Adipose tissue (tissue), 3 donors: ENCODE measurements at regions not wholly inside any gene's neighbourhood (a gene's known extent, or its start where the extent isn't known, plus 50 kb on each side); places are given as distances from the start of the nearest gene placed in this dataset.

Experiments used
- H3K27ac ChIP-seq: one replicate; pipeline ENCODE4 v1.5.1; 2013; ENCODE audit warnings: low read depth, low read length
- WGBS, 3 donors: extraction: QIAGEN DNeasy Blood & Tissue Kit; methylation state at CpG; one replicate each; pipeline ENCODE4 v1.1.7; 2013; 5-methylcytosine and 5-hydroxymethylcytosine counted together
- donor health status: healthy with polysubstance abuse.
- donor health status: Bipolar disorder and iron deficiency.
- donor health status: healthy.

- H3K27ac ChIP-seq, result no peak overlapping the region
- 58 to 83% (median 68%) methylated on average over 3 of the region's 3 CpGs for WGBS, 3 donors
Measured at GRCh38 chr1:55338448-55338820, 123.3 kb upstream of the USP24 start.

DNA sequence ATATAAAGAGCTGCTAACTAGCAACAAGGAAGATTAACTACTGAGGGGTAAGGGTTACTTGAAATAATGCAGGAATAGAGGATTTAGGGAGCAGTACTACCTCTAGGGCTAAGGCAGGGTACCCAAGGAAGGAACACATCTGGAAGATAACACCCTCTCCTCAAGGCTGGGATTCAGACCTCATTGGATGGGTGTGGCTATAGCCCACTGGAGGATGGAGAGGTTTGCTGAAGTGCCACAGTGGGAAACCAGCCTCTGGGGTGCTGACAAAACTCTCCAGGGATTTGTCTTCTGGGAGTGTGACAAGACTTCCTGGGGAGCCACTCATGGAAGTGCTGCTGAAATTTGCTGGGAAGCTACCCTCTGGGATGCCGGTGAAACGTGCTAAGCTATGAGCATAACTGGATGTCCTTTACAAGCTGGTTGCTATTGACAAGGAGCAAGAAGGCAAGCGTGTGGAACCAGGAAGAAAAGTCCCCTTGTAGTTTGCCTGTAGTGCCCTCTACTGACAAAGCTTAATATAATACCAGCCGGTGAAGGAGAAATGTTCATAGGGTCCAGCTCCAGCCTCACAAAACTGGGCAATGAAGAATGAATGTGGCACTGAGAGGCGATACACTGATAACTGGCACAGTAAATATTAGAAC, 122.8 kb upstream of the USP24 start:
- WGBS, 3 donors, result 43 to 63% (median 54%) methylated on average over 5 of the region's 5 CpGs

GRCh38 chr1:55334797-55335196, 119.6 kb upstream of the USP24 start:
- H3K27ac ChIP-seq, result no peak overlapping the region
- 93 to 97% (median 95%) methylated on average over 6 of the region's 6 CpGs for WGBS, 3 donors

More for the DNA sequence above, 122.8 kb upstream of the USP24 start:
- no peak overlapping the region for H3K27ac ChIP-seq

- H3K27ac ChIP-seq, result no peak overlapping the region
- 41 to 69% (median 60%) methylated on average over 3 of the region's 3 CpGs for WGBS, 3 donors
Measured at GRCh38 chr1:55334160-55334559, 119.0 kb upstream of the USP24 start.

- WGBS, 3 donors, result 69 to 74% (median 70%) methylated on average over 5 of the region's 5 CpGs
- H3K27ac ChIP-seq, result no peak overlapping the region
Measured at GRCh38 chr1:55333461-55333860, 118.3 kb upstream of the USP24 start.

DNA sequence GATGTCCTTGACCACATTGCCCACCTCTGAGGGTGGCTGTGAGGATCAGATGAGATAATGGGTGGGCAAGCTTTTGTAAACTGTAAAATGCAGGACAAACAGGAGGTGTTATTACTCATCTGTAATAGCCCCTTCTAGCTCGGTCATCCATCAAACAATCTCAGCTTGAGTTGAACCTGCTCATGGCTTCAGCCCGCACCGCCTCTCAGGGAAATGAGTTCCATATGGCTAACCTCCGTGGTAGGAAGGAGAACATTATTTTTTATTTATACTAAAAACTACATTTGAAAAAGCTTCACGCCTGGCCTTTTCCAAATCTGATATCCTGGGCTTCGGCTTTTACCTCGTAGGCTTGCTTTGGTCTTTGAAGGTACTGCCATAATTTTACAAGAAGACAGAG, 116.2 kb upstream of the USP24 start:
- H3K27ac ChIP-seq, result no peak overlapping the region
- 88 to 91% (median 90%) methylated on average over 7 of the region's 7 CpGs for WGBS, 3 donors

- no peak overlapping the region for H3K27ac ChIP-seq
- 60 to 90% (median 80%) methylated on average over 4 of the region's 4 CpGs for WGBS, 3 donors
Measured at GRCh38 chr1:55329808-55330432, 114.8 kb upstream of the USP24 start.

- no peak overlapping the region for H3K27ac ChIP-seq
- WGBS, 3 donors, result 55 to 67% (median 56%) methylated on average over 5 of the region's 5 CpGs
Measured at GRCh38 chr1:55329091-55329490, 113.9 kb upstream of the USP24 start.

DNA sequence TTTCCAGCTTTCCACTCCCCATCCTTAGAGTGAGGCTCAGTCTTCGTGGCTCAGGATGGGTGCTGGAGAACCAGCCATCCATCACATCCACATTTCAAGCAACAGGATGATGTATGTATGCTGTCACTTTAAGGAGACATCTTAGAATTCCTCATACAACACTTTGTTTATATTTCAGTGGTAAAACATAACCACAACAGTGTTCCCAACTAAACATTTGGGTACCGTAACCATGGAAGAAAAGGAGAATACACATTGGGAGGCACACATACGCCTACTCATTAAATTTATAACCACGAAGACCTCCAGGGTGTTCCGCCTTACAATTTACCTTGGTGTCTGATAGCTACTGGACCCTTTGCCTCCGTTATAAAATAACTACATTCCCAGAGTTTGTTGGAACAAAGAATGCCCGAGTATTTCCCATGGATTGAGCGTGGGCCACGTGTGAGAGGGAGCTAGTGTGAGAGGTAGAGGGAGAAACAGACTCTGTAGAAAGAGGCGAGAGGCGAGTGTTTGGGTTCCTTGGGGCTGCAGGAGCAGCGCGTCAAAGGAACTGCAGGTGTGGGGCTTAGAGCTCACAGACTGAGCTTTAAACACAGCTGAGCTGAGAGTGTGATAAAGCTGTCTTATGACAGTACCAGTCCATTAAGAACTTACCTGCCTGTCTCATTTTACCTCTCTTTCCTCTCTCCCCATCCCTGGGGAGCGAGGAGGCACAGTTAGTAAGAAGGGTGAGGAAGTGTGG, 111.5 kb upstream of the USP24 start:
- WGBS, 3 donors, result 60 to 87% (median 87%) methylated on average over 14 of the region's 14 CpGs
- H3K27ac ChIP-seq, result no peak overlapping the region

GRCh38 chr1:55323760-55324159, 108.6 kb upstream of the USP24 start:
- no peak overlapping the region for H3K27ac ChIP-seq
- 65 to 92% (median 91%) methylated on average over 6 of the region's 6 CpGs for WGBS, 3 donors

- H3K27ac ChIP-seq, result no peak overlapping the region
- WGBS, 3 donors, result 78 to 93% (median 86%) methylated on average over 1 of the region's 1 CpG
Measured at GRCh38 chr1:55322842-55323241, 107.7 kb upstream of the USP24 start.

- H3K27ac ChIP-seq, result no peak overlapping the region
- 61 to 70% (median 66%) methylated on average over 2 of the region's 2 CpGs for WGBS, 3 donors
Measured at GRCh38 chr1:55321942-55322341, 106.8 kb upstream of the USP24 start.

DNA sequence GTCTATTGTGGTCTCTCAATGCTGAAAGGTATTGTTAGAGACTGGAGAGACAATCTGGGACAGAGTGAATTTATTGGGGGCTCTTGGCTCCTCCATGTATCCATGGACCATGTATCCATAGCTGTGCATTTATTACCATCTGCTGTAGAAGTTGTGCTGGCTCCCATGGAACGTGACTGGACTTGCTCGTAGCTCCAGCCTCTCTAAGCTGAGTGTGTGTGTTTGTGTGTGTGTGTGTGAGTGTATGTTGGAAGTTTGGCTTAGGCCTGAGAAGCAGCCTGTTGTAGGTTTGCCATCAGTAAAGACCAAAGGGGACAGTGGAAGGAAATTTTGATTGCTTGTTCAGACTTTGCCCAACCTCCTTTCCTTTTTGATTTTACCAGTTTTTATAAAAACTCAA, 105.7 kb upstream of the USP24 start:
- 76 to 94% (median 93%) methylated on average over 2 of the region's 2 CpGs for WGBS, 3 donors
- H3K27ac ChIP-seq, result no peak overlapping the region

DNA sequence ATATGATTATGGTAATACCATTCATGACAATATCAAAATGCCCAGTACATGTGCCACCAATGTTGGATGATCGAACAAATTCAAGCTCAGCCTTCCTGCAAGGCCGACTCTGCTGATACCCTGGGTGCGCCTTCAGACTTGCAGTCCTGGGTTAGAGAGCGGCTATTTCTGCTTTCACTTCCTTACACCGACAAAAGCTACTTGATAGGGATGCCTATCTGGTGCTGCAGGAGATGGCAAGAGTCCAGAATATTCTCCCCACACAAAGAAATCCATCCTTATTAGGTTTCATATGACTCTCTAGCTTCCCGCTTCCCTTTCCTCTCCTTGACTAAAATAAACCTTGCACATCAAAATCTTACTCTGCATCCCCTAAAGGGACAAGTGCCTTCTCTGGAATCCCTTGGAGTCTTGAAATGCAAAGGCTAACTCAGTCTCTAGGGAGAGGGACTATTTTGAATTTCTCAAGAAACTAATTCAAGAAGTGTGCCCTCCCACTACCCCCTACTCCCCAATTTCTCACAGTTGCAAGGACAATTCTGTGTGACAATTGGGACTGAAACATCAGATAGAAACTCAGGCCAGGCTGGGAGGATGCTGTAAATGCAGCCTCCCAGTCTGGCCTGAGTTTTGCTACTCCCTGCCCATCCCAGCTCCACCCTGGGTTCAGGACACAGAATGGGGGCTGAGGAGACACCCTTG, 103.1 kb upstream of the USP24 start:
- 57 to 77% (median 65%) methylated on average over 6 of the region's 6 CpGs for WGBS, 3 donors
- no peak overlapping the region for H3K27ac ChIP-seq

DNA sequence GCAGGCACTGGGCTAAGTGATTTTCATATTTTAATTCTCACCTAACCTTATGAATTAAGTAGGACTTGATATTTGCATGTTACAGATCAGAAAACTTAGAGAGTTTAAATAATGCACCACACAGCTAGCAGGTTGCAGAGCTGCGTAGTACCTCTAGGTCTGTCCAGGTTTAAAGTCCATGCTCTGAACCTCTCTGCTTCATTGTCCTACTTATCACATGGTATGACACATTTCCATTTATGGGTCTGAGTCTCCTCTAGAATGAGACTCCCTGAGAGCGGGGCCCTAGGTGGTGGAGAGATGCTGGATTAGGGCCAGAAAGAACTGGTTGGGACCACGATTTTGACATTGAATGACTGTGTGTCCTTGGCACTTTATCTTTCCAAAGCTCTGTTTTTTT, 102.5 kb upstream of the USP24 start:
- 64 to 74% (median 68%) methylated on average over 3 of the region's 3 CpGs for WGBS, 3 donors
- H3K27ac ChIP-seq, result no peak overlapping the region

DNA sequence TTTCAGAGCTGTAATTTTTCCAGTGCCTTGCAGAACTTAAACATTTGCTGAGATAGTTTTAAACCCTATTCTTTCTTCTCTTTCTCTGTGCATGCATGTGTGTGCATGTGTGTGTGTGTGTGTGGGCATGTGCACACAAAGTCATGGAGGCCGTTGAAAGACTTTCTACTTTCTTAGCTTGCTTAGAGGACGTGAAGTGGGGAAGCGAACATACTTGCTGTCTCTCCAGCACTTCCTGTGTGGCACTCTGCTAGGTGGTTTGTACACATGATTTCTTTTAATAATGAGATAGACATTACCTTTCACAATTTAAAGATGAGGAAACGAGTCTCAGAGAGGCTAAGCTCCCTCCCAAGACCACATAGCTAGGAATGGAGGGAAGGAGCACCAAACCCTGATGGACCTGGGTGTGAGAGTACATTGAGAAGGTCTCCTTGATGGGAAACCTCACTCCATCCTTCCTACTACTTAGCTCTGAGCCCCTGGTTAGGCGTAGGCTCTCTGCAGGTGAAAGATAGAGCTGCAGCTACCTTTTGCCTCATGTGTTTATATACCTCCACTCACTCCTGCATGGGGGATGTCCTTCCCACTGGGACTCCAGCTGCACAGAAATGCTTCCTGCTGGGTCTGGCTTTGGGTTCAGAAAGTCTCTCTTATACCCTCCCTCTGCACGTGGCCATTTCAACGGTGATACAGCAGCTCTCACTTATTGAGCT, 101.9 kb upstream of the USP24 start:
- H3K27ac ChIP-seq, result no peak overlapping the region
- WGBS, 3 donors, result 68 to 85% (median 72%) methylated on average over 7 of the region's 7 CpGs

- H3K27ac ChIP-seq, result no peak overlapping the region
- 52 to 61% (median 52%) methylated on average over 4 of the region's 4 CpGs for WGBS, 3 donors
Measured at GRCh38 chr1:55316502-55316901, 101.3 kb upstream of the USP24 start.

DNA sequence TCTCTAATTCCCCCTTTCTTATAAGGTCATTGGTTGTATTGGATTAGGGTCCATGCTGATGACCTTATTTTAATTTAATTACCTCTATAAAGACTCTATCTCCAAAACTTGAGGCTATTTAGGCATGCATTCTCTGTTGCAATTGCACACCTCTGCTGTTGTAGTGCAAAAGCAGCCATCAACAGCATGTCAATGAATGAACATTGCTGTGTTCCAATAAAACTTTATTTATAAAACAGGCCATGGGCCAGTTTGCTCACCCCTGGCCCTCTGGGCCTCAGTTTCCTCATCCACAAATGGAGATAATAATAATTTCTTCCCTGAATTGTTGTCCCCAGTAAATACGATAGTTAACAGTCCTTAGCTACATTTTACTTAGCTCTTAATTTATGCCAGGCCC, 100.4 kb upstream of the USP24 start:
- WGBS, 3 donors, result 85 to 97% (median 88%) methylated on average over 1 of the region's 1 CpG
- H3K27ac ChIP-seq, result no peak overlapping the region

DNA sequence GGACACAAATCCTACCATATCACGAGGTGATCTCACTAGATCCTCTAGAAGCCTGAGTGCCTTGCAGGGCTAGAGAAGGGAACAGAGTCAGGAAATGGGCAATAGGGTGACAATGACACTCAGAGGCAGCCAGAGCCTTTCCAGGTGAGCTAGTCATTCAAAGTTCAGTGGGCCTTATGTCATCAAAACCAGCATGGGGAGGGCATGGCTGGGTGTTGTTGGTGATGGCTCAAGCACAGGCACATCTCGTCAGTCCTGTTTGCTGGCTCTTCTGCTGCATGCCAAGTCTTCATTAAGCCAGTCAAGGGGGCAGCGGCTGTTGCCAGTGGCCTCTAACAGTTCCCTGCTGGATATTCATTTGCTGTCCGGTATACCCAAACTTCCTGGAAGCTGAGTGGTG, 99.6 kb upstream of the USP24 start:
- no peak overlapping the region for H3K27ac ChIP-seq
- 75 to 98% (median 96%) methylated on average over 4 of the region's 4 CpGs for WGBS, 3 donors
